ENCODE measurements at regions not wholly inside any gene's neighbourhood (a gene's known extent, or its start where the extent isn't known, plus 50 kb on each side); places are given as distances from the start of the nearest gene placed in this dataset.

GRCh38 chr18:59784694-59785093 lies 87.5 kb upstream of the CCBE1 start:
- H3K4me1 ChIP-seq (ENCODE audit: low read length) = peaks cover 4% of the 10 kb centered on the region
- no peak overlapping the region for H3K4me2 ChIP-seq (ENCODE audit: low read length)

GRCh38 chr18:59783138-59783537 lies 85.9 kb upstream of the CCBE1 start:
- Histone ChIP-seq H3K79me2 (ENCODE audit: low read length) (no peaks in the 10 kb centered on the region), H3K36me3 (replicated peaks; ENCODE audit: low read depth, low read length) (no peaks in the 10 kb centered on the region), H3K27me3 (ENCODE audit: low read depth, low read length) (peaks cover 38% of the 10 kb centered on the region), H3K9ac (ENCODE audit: low read length) (no peak overlapping the region), H3K9me3 (ENCODE audit: insufficient read depth, low read length) (no peaks in the 10 kb centered on the region), H3K4me1 (ENCODE audit: low read length) (peaks cover 4% of the 10 kb centered on the region), H3K4me3 (ENCODE audit: low read length) (peak overlapping the region; percentile 28; the same call in 1 of the 2 replicates), H4K20me1 (ENCODE audit: insufficient read depth, low read length) (no peaks in the 10 kb centered on the region), H3K27ac (ENCODE audit: low read length) (no peak overlapping the region), H3K4me2 (ENCODE audit: low read length) (peak overlapping the region; percentile 50), H2AFZ (ENCODE audit: low read depth, low read length) (peak overlapping the region; percentile 43; the same call in 1 of the 2 replicates)
- TF ChIP-seq CTCF (IDR thresholded peaks at IDR 0.05; ENCODE audit: low read depth, low read length) = peak; percentile 99
- TF ChIP-seq EZH2phosphoT487 (IDR thresholded peaks at IDR 0.05; ENCODE audit: low read depth) = no peak

More at GRCh38 chr18:59784694-59785093, 87.5 kb upstream of the CCBE1 start:
- no peak overlapping the region for H2AFZ ChIP-seq (ENCODE audit: low read depth, low read length)
- no peaks in the 10 kb centered on the region for H3K9me3 ChIP-seq (ENCODE audit: insufficient read depth, low read length)
- no peaks in the 10 kb centered on the region for H3K79me2 ChIP-seq (ENCODE audit: low read length)
- no peak overlapping the region for H3K4me3 ChIP-seq (ENCODE audit: low read length)
- TF ChIP-seq CTCF (IDR thresholded peaks at IDR 0.05; ENCODE audit: low read depth, low read length) = no peak
- TF ChIP-seq EZH2phosphoT487 (IDR thresholded peaks at IDR 0.05; ENCODE audit: low read depth) = no peak
- no peaks in the 10 kb centered on the region for H3K36me3 ChIP-seq (replicated peaks; ENCODE audit: low read depth, low read length)
- H4K20me1 ChIP-seq (ENCODE audit: insufficient read depth, low read length) = no peaks in the 10 kb centered on the region
- no peak overlapping the region for H3K27ac ChIP-seq (ENCODE audit: low read length)
- H3K9ac ChIP-seq (ENCODE audit: low read length) = no peak overlapping the region
- H3K27me3 ChIP-seq (ENCODE audit: low read depth, low read length) = peaks cover 27% of the 10 kb centered on the region

GRCh38 chr18:59779979-59780378 lies 82.8 kb upstream of the CCBE1 start:
- peaks cover 4% of the 10 kb centered on the region for H3K4me1 ChIP-seq (ENCODE audit: low read length)
- H2AFZ ChIP-seq (ENCODE audit: low read depth, low read length) = no peak overlapping the region
- no peaks in the 10 kb centered on the region for H3K36me3 ChIP-seq (replicated peaks; ENCODE audit: low read depth, low read length)

GRCh38 chr18:59778434-59778833 lies 81.2 kb upstream of the CCBE1 start:
- no peak overlapping the region for H3K27ac ChIP-seq (ENCODE audit: low read length)
- H3K79me2 ChIP-seq (ENCODE audit: low read length) = no peaks in the 10 kb centered on the region
- H3K27me3 ChIP-seq (ENCODE audit: low read depth, low read length) = peaks cover 36% of the 10 kb centered on the region
- H3K4me3 ChIP-seq (ENCODE audit: low read length) = no peak overlapping the region
- no peaks in the 10 kb centered on the region for H3K36me3 ChIP-seq (replicated peaks; ENCODE audit: low read depth, low read length)
- TF ChIP-seq CTCF (IDR thresholded peaks at IDR 0.05; ENCODE audit: low read depth, low read length) (no peak), EZH2phosphoT487 (IDR thresholded peaks at IDR 0.05; ENCODE audit: low read depth) (no peak)
- no peaks in the 10 kb centered on the region for H4K20me1 ChIP-seq (ENCODE audit: insufficient read depth, low read length)
- peaks cover 3% of the 10 kb centered on the region for H3K4me1 ChIP-seq (ENCODE audit: low read length)
- no peak overlapping the region for H3K9ac ChIP-seq (ENCODE audit: low read length)
- H3K4me2 ChIP-seq (ENCODE audit: low read length) = no peak overlapping the region
- no peaks in the 10 kb centered on the region for H3K9me3 ChIP-seq (ENCODE audit: insufficient read depth, low read length)
- H2AFZ ChIP-seq (ENCODE audit: low read depth, low read length) = no peak overlapping the region

More at GRCh38 chr18:59779979-59780378, 82.8 kb upstream of the CCBE1 start:
- H3K4me2 ChIP-seq (ENCODE audit: low read length) = no peak overlapping the region
- H3K9me3 ChIP-seq (ENCODE audit: insufficient read depth, low read length) = no peaks in the 10 kb centered on the region
- no peaks in the 10 kb centered on the region for H3K79me2 ChIP-seq (ENCODE audit: low read length)
- H3K9ac ChIP-seq (ENCODE audit: low read length) = no peak overlapping the region
- H3K4me3 ChIP-seq (ENCODE audit: low read length) = no peak overlapping the region
- H4K20me1 ChIP-seq (ENCODE audit: insufficient read depth, low read length) = no peaks in the 10 kb centered on the region
- peaks cover 43% of the 10 kb centered on the region for H3K27me3 ChIP-seq (ENCODE audit: low read depth, low read length)
- no peak for TF ChIP-seq EZH2phosphoT487 (IDR thresholded peaks at IDR 0.05; ENCODE audit: low read depth)
- no peak for TF ChIP-seq CTCF (IDR thresholded peaks at IDR 0.05; ENCODE audit: low read depth, low read length)
- H3K27ac ChIP-seq (ENCODE audit: low read length) = no peak overlapping the region
